ENCODE measurements at regions not wholly inside any gene's neighbourhood (a gene's known extent, or its start where the extent isn't known, plus 50 kb on each side); places are given as distances from the start of the nearest gene placed in this dataset.

DNA sequence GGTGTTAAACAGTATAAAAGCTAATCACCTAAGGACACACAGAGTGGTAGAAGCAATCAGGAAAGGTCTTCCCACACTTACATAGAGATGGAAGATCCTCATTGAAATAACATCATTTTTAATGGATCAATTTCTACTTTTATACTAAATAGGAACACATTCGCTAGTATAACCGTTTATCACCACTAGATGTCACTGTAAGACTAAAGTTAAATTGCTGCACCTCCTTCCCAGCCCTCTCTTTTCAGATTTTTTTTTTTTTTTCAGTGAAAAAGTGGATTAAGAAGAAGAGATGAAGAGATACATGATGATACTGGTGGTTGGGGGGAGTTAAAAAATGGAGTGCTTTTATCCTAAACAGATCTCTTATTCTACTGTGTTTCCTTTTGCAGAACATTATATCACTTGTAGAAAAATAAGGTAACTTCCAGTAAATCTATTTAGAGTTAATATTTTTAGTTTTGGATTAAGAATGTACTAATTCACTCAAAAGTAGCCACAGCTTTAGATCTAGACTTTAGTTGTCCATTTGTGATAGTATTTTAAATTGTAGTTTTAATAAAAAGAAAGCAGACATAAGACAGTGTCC lies 116.9 kb upstream of the ARRDC3 start (continued):
- TF ChIP-seq, protein P1, sequence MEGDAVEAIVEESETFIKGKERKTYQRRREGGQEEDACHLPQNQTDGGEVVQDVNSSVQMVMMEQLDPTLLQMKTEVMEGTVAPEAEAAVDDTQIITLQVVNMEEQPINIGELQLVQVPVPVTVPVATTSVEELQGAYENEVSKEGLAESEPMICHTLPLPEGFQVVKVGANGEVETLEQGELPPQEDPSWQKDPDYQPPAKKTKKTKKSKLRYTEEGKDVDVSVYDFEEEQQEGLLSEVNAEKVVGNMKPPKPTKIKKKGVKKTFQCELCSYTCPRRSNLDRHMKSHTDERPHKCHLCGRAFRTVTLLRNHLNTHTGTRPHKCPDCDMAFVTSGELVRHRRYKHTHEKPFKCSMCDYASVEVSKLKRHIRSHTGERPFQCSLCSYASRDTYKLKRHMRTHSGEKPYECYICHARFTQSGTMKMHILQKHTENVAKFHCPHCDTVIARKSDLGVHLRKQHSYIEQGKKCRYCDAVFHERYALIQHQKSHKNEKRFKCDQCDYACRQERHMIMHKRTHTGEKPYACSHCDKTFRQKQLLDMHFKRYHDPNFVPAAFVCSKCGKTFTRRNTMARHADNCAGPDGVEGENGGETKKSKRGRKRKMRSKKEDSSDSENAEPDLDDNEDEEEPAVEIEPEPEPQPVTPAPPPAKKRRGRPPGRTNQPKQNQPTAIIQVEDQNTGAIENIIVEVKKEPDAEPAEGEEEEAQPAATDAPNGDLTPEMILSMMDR (IDR thresholded peaks at IDR 0.05 in 2 of 3, conservative IDR thresholded peaks at IDR 0.05 in 1 of 3; ENCODE audit: control insufficient read depth in 2 of 3, extremely low read depth in 1 of 3, insufficient read depth in 1 of 3, low read depth in 3 of 3, low read length in 3 of 3): peak; percentile 29 to 60 (median 59); a peak in 5 of 6 replicates
- TF ChIP-seq ZBED1 (IDR thresholded peaks at IDR 0.05; ENCODE audit: borderline replicate concordance) (no peak), RAD21 (IDR thresholded peaks at IDR 0.05; ENCODE audit: insufficient read depth, low read depth, low read length) (peak; percentile 61), POU2F2 (IDR thresholded peaks at IDR 0.05; ENCODE audit: borderline replicate concordance, low read depth, low read length) (no peak), ZNF24 (IDR thresholded peaks at IDR 0.05) (no peak), SMC3 (IDR thresholded peaks at IDR 0.05; ENCODE audit: borderline replicate concordance, low read length) (peak; percentile 43), IKZF2 (IDR thresholded peaks at IDR 0.05) (no peak), BACH1 (IDR thresholded peaks at IDR 0.05; ENCODE audit: borderline replicate concordance) (no peak), BRCA1 (IDR thresholded peaks at IDR 0.05; ENCODE audit: low read depth, low read length) (no peak), ZNF384 (IDR thresholded peaks at IDR 0.05; ENCODE audit: borderline replicate concordance, low read depth, low read length) (0 out of 2 replicates have a peak, but pooled peaks have one; percentile 40), BCL11A (IDR thresholded peaks at IDR 0.05; ENCODE audit: low read depth, low read length) (no peak), PAX5 (IDR thresholded peaks at IDR 0.05; ENCODE audit: borderline replicate concordance, low read depth, low read length) (no peak)
- TF ChIP-seq, protein P2, sequence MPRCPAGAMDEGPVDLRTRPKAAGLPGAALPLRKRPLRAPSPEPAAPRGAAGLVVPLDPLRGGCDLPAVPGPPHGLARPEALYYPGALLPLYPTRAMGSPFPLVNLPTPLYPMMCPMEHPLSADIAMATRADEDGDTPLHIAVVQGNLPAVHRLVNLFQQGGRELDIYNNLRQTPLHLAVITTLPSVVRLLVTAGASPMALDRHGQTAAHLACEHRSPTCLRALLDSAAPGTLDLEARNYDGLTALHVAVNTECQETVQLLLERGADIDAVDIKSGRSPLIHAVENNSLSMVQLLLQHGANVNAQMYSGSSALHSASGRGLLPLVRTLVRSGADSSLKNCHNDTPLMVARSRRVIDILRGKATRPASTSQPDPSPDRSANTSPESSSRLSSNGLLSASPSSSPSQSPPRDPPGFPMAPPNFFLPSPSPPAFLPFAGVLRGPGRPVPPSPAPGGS (IDR thresholded peaks at IDR 0.05; ENCODE audit: borderline replicate concordance, insufficient read depth, low read depth, low read length, poor library complexity, severe bottlenecking): no peak

Measured in GM12878 (cell line).